HT-29 (cell line): ENCODE measurements at regions not wholly inside any gene's neighbourhood (a gene's known extent, or its start where the extent isn't known, plus 50 kb on each side); places are given as distances from the start of the nearest gene placed in this dataset.

ENCODE experiments used
- DNase-seq: peaks from one replicate; pipeline ENCODE4 v3.0.0-alpha.2; 2015; ENCODE audit warnings: low spot score

GRCh38 chr1:81493102-81493869, 307.4 kb upstream of the ADGRL2 start:
- DNase-seq: no peak

DNA sequence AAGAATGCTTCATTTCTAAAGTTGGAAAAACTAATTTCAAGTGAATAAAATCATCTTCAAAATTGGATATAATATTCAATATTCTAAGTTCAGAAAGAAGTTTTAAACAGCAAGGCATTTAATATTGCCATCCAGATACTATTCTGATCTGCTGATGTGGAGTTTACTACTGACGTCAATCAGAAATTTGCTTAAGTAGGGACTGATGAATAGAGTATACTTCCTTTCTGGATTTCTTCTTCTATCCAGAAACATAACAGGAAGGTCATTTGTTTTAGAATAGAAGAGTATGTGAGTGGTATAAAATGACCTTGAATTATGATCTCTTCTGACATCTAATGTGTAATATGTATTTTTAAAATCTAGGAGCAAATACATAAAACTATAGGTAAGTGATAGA, 308.1 kb upstream of the ADGRL2 start:
- no peak for DNase-seq

GRCh38 chr1:81490614-81491013, 310.1 kb upstream of the ADGRL2 start:
- no peak for DNase-seq

DNA sequence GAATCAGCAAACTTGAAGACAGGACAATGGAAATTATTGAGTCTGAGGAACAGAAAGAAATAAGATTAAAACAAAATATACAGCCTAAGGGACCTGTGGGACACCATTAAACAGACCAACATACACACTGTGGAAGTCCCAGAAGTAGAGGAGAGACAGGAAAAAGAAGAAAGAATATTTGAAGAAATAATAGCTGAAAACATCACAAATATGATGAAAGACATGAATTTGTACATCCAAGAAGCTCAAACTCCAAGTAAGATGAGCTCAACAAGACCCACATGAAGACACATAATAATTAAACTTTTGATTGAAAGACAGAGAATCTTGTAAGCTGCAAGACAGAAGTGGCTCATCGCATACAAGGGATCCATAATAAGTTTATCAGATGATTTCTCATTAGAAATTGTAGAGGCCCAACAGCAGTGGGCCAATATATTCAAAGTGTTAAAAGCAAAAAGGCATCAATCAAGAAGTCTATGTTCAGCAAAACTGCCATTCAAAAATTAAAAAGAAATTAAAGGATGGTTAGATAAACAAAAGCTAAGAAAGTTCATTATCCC, 311.3 kb upstream of the ADGRL2 start:
- no peak for DNase-seq

DNA sequence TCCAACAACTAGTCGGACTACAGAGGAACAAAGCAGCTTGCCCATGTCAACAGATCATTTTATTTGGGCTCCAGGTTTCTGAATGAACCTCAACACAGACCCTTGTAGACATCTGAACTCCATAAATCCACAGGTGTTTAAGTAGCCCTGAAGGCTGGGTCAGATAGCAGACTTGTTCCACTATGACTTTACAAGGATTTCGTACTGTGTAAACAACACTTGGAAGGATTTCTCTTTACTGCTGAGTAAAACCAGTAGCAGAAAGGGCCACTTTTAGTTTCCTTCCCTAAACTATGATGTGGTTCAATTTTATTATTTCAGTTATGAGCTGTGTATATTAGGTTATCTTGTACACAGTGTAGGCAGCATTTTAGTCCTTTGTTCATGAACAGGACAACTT, 316.4 kb upstream of the ADGRL2 start:
- peak; percentile 2 for DNase-seq

DNA sequence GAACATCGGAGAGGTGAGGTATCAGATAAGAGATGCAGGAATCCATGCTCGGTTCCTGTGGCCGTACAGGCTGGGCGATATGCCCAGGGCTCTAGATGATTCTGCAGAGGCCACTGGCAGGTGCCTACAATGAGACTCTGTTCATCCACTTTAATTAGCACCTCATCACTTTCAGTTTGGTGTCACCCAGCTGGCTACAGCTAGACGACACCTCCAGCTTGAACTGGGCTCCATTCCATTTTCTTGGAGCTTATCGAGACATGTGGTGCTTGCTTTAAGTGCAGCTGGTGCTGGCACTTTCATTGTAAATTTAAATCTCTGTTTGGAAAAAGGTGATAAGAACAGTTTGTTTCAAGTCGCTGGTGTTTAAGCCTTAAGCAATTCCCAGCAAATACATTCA, 322.5 kb upstream of the ADGRL2 start:
- no peak for DNase-seq

DNA sequence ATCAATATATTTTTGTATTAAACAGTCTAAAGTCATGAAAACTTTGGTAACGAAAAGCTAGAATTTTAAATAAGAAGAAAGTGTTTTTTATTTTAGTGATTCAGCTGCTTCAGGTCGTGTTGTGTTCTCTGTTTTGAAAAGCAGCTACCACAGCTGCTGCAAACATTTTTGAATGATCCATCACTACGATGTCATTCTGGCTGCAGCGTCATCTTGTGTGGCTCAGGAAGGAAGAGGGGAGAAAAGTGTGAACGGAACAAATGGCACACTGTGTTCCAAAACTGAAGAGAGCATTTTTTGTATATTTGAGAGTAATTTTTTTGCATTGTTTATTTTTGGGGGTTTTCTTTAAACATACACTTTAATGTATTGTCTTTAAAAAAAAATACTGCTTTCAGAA, 323.0 kb upstream of the ADGRL2 start:
- no peak for DNase-seq

DNA sequence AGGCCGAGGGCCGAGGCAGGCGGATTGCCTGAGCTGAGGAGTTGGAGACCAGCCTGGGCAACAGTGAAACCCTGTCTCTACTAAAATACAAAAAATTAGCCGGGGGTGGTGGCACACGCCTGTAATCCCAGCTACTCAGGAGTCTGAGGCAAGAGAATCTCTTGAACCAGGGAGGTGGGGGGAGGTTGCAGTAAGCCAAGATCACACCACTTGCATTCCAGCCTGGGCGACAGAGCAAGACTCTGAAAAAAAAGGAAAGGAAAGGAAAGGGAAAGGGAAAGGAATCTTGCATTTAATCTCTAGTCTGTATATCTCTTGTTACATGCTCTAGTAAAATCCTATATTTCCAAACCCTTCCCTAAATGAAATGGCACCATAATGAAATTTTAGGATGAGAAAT, 328.3 kb upstream of the ADGRL2 start:
- DNase-seq: no peak

DNA sequence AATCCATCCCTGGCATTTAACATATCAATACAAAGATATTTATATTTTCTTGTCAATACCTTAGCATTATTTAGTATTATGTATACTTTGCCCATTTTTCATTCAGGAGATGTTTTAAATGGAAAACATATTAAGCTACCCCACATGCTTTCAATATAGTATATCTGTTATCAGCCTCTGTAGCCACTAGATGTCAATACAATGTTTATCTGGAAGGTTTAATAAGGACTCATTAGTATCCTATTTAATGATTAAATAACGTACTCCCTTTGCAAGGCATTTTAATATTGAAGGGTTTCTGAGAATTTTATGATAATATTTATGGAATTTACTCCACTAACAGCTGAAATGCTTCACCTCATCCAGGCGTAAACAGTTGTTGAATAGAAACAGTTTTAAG, 329.5 kb upstream of the ADGRL2 start:
- DNase-seq: no peak

DNA sequence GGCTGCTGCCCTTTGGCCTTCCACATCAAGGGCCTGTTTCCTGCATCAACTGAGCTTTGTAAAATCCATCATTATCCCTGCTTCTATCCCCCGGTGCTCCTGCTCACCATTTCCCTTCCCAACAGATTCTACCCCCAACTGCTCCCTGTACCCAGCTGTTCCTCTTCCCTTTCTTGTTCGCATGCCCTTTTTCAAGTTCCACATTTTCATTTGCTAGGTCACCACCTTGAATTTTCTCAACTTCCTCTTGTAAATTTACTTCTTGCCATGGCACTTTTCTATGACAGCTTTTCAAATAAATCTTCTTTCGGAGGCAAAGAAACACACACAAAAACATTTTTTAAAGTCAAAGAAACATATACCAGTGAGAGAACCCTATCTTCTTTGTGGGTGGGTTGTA, 330.5 kb upstream of the ADGRL2 start:
- no peak for DNase-seq

- no peak for DNase-seq
Observed at GRCh38 chr1:81467383-81467782, 333.4 kb upstream of the ADGRL2 start.

DNA sequence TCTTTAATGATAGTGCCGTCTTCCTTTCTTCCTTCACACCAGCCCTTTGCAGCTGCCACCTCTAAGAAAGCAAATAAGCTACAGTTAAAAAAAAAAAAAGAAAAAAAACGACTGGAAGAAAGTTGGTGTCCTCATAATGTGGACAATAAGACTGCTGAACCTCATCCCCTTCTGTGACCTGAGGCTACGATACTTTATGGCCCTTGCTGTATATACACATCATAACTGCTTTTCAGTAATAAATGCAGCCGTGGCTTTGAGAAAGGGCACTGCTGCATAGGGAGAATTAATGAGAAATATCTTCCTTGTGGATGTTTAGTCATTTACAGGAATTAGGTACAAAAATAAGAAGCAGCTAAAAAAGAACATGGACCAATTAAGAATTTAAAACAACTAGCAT, 333.8 kb upstream of the ADGRL2 start:
- no peak for DNase-seq

DNA sequence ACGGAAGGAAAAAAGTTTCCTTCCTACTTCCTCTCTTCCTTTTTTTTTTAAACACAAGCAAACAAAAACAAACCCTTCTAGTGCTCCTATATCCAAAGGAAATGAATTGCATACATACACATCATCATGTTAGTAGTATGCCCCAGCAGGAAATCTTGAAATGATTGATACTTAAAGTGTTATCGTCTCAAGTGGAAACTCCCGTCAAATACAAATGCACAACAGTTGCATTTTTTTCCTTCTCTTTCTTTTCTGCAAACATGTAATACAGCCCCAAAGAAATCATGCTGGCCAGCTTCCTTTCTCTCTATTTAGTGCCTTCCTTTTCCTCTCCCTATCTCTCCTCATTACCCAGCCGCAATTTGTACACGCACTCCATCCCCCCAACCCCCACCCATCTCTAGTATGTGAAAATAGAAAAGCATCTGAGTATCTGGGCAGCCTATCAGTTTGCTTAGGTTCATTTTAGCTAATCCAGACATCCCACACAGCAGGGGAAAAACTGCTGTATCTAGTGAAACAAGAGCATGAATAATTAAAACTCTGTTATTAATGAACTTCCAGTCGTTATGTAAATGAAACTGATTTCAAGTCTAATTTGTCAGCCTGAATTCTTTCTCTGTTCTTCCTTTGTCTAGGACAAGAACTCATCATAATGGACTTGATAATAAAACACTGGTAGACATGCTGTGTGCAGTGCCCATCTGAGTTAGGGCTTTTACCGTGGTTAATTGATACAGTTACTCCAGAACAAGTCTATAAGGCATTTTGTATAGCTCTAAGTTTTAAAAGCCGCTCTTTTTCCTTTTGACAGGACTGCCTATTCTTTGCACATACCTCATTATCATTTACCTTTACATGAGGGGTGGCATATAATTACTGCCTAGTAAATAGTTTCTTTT, 336.5 kb upstream of the ADGRL2 start:
- no peak for DNase-seq

- no peak for DNase-seq
Observed at GRCh38 chr1:81459043-81459442, 341.7 kb upstream of the ADGRL2 start.

DNA sequence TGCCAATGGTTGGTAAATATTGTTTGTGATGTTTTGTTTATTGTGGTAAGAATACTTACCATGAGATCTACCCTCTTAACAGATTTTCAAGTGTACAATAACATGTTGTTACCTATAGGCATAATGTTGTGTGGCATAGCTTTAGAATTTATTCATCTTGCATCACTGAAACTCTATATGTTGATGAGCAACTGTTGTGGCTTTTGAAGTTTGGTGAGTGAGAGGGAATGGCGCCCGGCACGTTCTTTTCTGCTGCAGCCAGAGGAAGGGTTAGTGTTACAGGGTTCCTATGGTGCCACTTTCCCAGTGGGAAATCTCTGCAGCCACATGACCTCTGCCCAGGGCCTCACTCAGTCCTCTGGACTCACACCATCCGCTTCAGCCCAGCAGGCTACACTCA, 342.5 kb upstream of the ADGRL2 start:
- no peak for DNase-seq

DNA sequence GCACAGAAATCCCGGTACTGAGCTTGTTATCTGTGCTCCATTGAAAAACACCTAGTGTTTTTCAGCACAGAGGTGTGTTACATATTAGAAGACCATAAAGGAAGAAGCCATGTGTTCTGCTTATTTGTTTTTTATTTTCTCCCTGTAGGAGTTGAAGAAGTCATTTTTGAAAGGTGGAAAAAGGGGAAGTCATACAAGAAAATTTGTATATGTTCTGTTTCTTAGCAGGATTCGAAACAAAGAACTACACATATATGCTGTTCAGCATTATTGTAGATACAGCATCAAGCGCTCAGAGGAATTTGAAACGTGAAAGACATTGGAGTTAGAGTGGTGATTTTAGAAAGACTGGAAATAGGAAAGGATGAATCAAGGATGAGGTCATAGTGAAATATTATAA, 345.3 kb upstream of the ADGRL2 start:
- no peak for DNase-seq

DNA sequence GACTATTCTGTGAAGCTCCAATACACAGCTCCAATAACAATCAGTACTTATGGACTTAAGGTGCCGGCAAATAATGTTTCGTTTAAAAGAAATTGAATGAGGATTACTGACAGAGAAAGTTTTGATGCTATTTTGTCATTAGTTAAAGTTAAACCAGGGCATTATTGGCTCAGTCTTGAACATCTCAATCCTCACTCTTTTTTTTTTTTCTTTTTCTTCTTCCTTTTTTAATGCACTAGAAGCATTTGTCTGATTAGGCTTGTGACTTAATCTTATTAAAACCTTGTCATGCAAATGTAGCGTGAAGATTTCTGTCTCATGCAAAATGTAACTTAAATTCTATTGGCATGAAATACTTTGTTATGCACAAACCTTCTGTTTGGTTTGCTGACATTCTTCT, 346.8 kb upstream of the ADGRL2 start:
- no peak for DNase-seq

GRCh38 chr1:81453367-81453703, 347.4 kb upstream of the ADGRL2 start:
- peak; percentile 72 for DNase-seq

GRCh38 chr1:81452693-81453366, 347.9 kb upstream of the ADGRL2 start:
- no peak for DNase-seq

- no peak for DNase-seq
Observed at GRCh38 chr1:81449786-81450185, 350.9 kb upstream of the ADGRL2 start.

GRCh38 chr1:81446000-81446669, 354.6 kb upstream of the ADGRL2 start:
- no peak for DNase-seq

DNA sequence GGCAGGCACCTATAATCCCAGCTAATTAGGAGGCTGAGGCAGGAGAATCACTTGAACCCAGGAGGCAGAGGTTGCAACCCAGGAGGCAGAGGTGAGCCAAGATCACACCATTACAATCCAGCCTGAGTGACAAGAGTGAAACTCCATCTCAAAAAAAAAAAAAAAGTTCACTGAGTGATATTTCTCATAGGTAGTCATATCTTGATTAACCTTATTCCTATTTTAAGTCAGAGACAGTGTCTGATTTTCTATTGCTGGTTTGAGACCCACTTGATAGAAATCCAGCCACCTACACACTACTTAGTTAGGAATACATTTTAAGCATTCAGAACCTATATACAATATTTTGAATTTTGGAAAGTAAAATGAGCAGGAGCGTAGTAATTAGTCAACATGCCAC, 357.4 kb upstream of the ADGRL2 start:
- no peak for DNase-seq
